Neural progenitor cell (in vitro differentiated cells): ENCODE measurements at regions not wholly inside any gene's neighbourhood (a gene's known extent, or its start where the extent isn't known, plus 50 kb on each side); places are given as distances from the start of the nearest gene placed in this dataset.

ENCODE experiments used
- DNase-seq: peaks from one replicate; pipeline ENCODE4 v3.0.0-alpha.2; 2016; ENCODE audit warnings: low spot score
- H2AFZ ChIP-seq: fragments of 200-600 bp; sonication (generic); replicated peaks from 2 replicates; pipeline ENCODE4 v1.6.1; 2016; ENCODE audit warnings: antibody characterized with exemption
- H3F3A ChIP-seq: fragments of 200-600 bp; sonication (generic); 2 replicates; pipeline ENCODE4 v1.6.1; 2016; ENCODE audit warnings: antibody characterized with exemption, low read depth
- H3K27ac ChIP-seq: fragments of 200-600 bp; sonication (generic); 2 replicates; pipeline ENCODE4 v1.5.1; 2016; ENCODE audit warnings: mild to moderate bottlenecking
- H3K27me3 ChIP-seq: fragments of 200-600 bp; sonication (generic); 2 replicates; pipeline ENCODE4 v1.6.1; 2016; ENCODE audit warnings: mild to moderate bottlenecking, moderate library complexity
- H3K36me3 ChIP-seq: fragments of 200-600 bp; sonication (generic); 2 replicates; pipeline ENCODE4 v1.5.1; 2016
- H3K4me1 ChIP-seq: fragments of 200-600 bp; sonication (generic); 2 replicates; pipeline ENCODE4 v1.6.1; 2016; ENCODE audit warnings: mixed run types
- H3K4me2 ChIP-seq: fragments of 200-600 bp; sonication (generic); 2 replicates; pipeline ENCODE4 v1.6.1; 2016
- H3K4me3 ChIP-seq: fragments of 200-600 bp; sonication (generic); 2 replicates; pipeline ENCODE4 v1.5.1; 2016
- H3K79me2 ChIP-seq: fragments of 200-600 bp; sonication (generic); 2 replicates; pipeline ENCODE4 v1.6.1; 2016; ENCODE audit warnings: low read depth
- H3K9ac ChIP-seq: fragments of 200-600 bp; sonication (generic); 2 replicates; pipeline ENCODE4 v1.6.1; 2016
- H3K9me3 ChIP-seq: fragments of 200-600 bp; sonication (generic); 2 replicates; pipeline ENCODE4 v1.5.1; 2016; ENCODE audit warnings: low read depth
- H4K20me1 ChIP-seq: fragments of 200-600 bp; sonication (generic); 2 replicates; pipeline ENCODE4 v1.6.1; 2016; ENCODE audit warnings: low read depth
- H3K27ac Mint-ChIP-seq: 3 replicates; pipeline ENCODE4 v1.8.0; 2021; ENCODE audit warnings: mixed read lengths
- H3K27me3 Mint-ChIP-seq: 2 replicates; pipeline ENCODE4 v1.8.0; 2022; ENCODE audit warnings: low read depth, mild to moderate bottlenecking, inconsistent platforms, moderate library complexity, mixed read lengths; ENCODE audit not compliant: insufficient read depth
- H3K36me3 Mint-ChIP-seq: 3 replicates; pipeline ENCODE4 v1.8.0; 2021; ENCODE audit warnings: mixed read lengths
- H3K4me1 Mint-ChIP-seq: 3 replicates; pipeline ENCODE4 v1.8.0; 2021; ENCODE audit warnings: mixed read lengths
- H3K4me3 Mint-ChIP-seq: 3 replicates; pipeline ENCODE4 v1.8.0; 2021; ENCODE audit warnings: mild to moderate bottlenecking, moderate library complexity, mixed read lengths
- H3K9me3 Mint-ChIP-seq: 3 replicates; pipeline ENCODE4 v1.8.0; 2020; ENCODE audit warnings: mixed read lengths
- CTCF ChIP-seq: fragments of 200-600 bp; sonication (generic); IDR thresholded peaks from 2 replicates; pipeline ENCODE4 v1.5.1; 2017; ENCODE audit warnings: antibody characterized with exemption, mild to moderate bottlenecking
- EZH2 ChIP-seq: fragments of 200-600 bp; sonication (generic); IDR thresholded peaks from 2 replicates; pipeline ENCODE4 v1.6.1; 2017; ENCODE audit warnings: antibody characterized with exemption, mild to moderate bottlenecking, moderate library complexity
- EZH2phosphoT487 ChIP-seq: fragments of 200-600 bp; sonication (generic); IDR thresholded peaks from 2 replicates; pipeline ENCODE4 v1.6.1; 2017; ENCODE audit warnings: antibody characterized with exemption

- no peaks in the 10 kb centered on the region for H3K9me3 Mint-ChIP-seq
- TF ChIP-seq EZH2 (no peak), EZH2phosphoT487 (no peak), CTCF (no peak)
- H3K27me3 Mint-ChIP-seq: no peaks in the 10 kb centered on the region
Measured at GRCh38 chr5:148926207-148926606, 99.8 kb downstream of the ADRB2 start.

GRCh38 chr5:148927307-148927946 is 101.0 kb downstream of the ADRB2 start:
- no peak overlapping the region for H3K27ac ChIP-seq
- Mint-ChIP-seq H3K36me3 (no peaks in the 10 kb centered on the region), H3K9me3 (no peaks in the 10 kb centered on the region), H3K27me3 (no peaks in the 10 kb centered on the region), H3K27ac (no peak overlapping the region), H3K4me3 (no peak overlapping the region), H3K4me1 (peaks cover 4% of the 10 kb centered on the region)
- H3F3A ChIP-seq: no peaks in the 10 kb centered on the region
- no peak for DNase-seq
- no peaks in the 10 kb centered on the region for H3K27me3 ChIP-seq
- H3K4me1 ChIP-seq: no peaks in the 10 kb centered on the region
- no peaks in the 10 kb centered on the region for H4K20me1 ChIP-seq
- no peaks in the 10 kb centered on the region for H3K79me2 ChIP-seq
- H3K9me3 ChIP-seq: no peaks in the 10 kb centered on the region
- TF ChIP-seq EZH2phosphoT487 (no peak), EZH2 (no peak), CTCF (no peak)
- H3K4me3 ChIP-seq: no peak overlapping the region
- no peak overlapping the region for H3K9ac ChIP-seq
- no peak overlapping the region for H2AFZ ChIP-seq
- no peak overlapping the region for H3K4me2 ChIP-seq
- no peaks in the 10 kb centered on the region for H3K36me3 ChIP-seq

More at GRCh38 chr5:148926207-148926606, 99.8 kb downstream of the ADRB2 start:
- Histone ChIP-seq H4K20me1 (no peaks in the 10 kb centered on the region), H3K9ac (no peak overlapping the region), H3F3A (no peaks in the 10 kb centered on the region), H3K27me3 (no peaks in the 10 kb centered on the region), H3K79me2 (no peaks in the 10 kb centered on the region), H3K4me3 (no peak overlapping the region), H3K9me3 (no peaks in the 10 kb centered on the region), H3K4me1 (no peaks in the 10 kb centered on the region), H3K36me3 (no peaks in the 10 kb centered on the region), H2AFZ (no peak overlapping the region), H3K4me2 (no peak overlapping the region), H3K27ac (no peak overlapping the region)
- H3K36me3 Mint-ChIP-seq: no peaks in the 10 kb centered on the region
- H3K27ac Mint-ChIP-seq: no peak overlapping the region
- no peak overlapping the region for H3K4me3 Mint-ChIP-seq
- H3K4me1 Mint-ChIP-seq: peaks cover 4% of the 10 kb centered on the region
- no peak for DNase-seq

GRCh38 chr5:148928141-148928540 is 101.7 kb downstream of the ADRB2 start:
- Mint-ChIP-seq H3K4me1 (peaks cover 4% of the 10 kb centered on the region), H3K27ac (no peak overlapping the region), H3K27me3 (no peaks in the 10 kb centered on the region), H3K9me3 (no peaks in the 10 kb centered on the region), H3K36me3 (no peaks in the 10 kb centered on the region), H3K4me3 (no peak overlapping the region)
- Histone ChIP-seq H3K27me3 (no peaks in the 10 kb centered on the region), H3K36me3 (no peaks in the 10 kb centered on the region), H3K9me3 (no peaks in the 10 kb centered on the region), H3K9ac (no peak overlapping the region), H3K4me1 (no peaks in the 10 kb centered on the region), H3K79me2 (no peaks in the 10 kb centered on the region), H3K4me2 (no peak overlapping the region), H4K20me1 (no peaks in the 10 kb centered on the region), H3F3A (no peaks in the 10 kb centered on the region), H3K4me3 (no peak overlapping the region), H2AFZ (no peak overlapping the region), H3K27ac (no peak overlapping the region)
- TF ChIP-seq CTCF (no peak), EZH2 (no peak), EZH2phosphoT487 (no peak)
- no peak for DNase-seq
